ENCODE measurements at regions not wholly inside any gene's neighbourhood (a gene's known extent, or its start where the extent isn't known, plus 50 kb on each side); places are given as distances from the start of the nearest gene placed in this dataset.

GRCh38 chr4:108256538-108256937 lies 87.8 kb upstream of the LEF1 start:
- DNase-seq (ENCODE audit: low spot score): no peak
- TF ChIP-seq POLR2A (IDR thresholded peaks at IDR 0.05) (no peak), CTCF (IDR thresholded peaks at IDR 0.05) (no peak), POLR2AphosphoS5 (IDR thresholded peaks at IDR 0.05) (no peak)
- Histone ChIP-seq H3K27ac (no peak overlapping the region), H3K4me1 (replicated peaks) (no peaks in the 10 kb centered on the region), H3K4me3 (no peak overlapping the region), H3K27me3 (replicated peaks; ENCODE audit: insufficient read depth) (no peaks in the 10 kb centered on the region), H3K36me3 (no peaks in the 10 kb centered on the region), H3K9me3 (no peaks in the 10 kb centered on the region)
- intact Hi-C loops (cut with DNase I): no loop called here
- WGBS: 67% methylated on average over 8 of the region's 8 CpGs

- intact Hi-C loops (cut with DNase I): no loop called here
- Histone ChIP-seq H3K4me3 (no peak overlapping the region), H3K36me3 (no peaks in the 10 kb centered on the region), H3K4me1 (replicated peaks) (no peaks in the 10 kb centered on the region), H3K9me3 (no peaks in the 10 kb centered on the region), H3K27ac (no peak overlapping the region), H3K27me3 (replicated peaks; ENCODE audit: insufficient read depth) (no peaks in the 10 kb centered on the region)
- TF ChIP-seq CTCF (IDR thresholded peaks at IDR 0.05): no peak
- TF ChIP-seq POLR2A (IDR thresholded peaks at IDR 0.05): no peak
- no peak for TF ChIP-seq POLR2AphosphoS5 (IDR thresholded peaks at IDR 0.05)
- WGBS: 84% methylated on average over 2 of the region's 2 CpGs
- no peak for DNase-seq (ENCODE audit: low spot score)
Measured at GRCh38 chr4:108255203-108255747, 86.5 kb upstream of the LEF1 start.

- Histone ChIP-seq H3K36me3 (no peaks in the 10 kb centered on the region), H3K27me3 (replicated peaks; ENCODE audit: insufficient read depth) (no peaks in the 10 kb centered on the region), H3K4me1 (replicated peaks) (no peaks in the 10 kb centered on the region), H3K9me3 (no peaks in the 10 kb centered on the region), H3K4me3 (no peak overlapping the region), H3K27ac (no peak overlapping the region)
- intact Hi-C loops (cut with DNase I): no loop called here
- no peak for DNase-seq (ENCODE audit: low spot score)
- TF ChIP-seq CTCF (IDR thresholded peaks at IDR 0.05) (no peak), POLR2A (IDR thresholded peaks at IDR 0.05) (no peak)
Measured at GRCh38 chr4:108249397-108249796, 80.7 kb upstream of the LEF1 start.

- no peaks in the 10 kb centered on the region for H3K27me3 ChIP-seq (replicated peaks; ENCODE audit: insufficient read depth)
- no peak overlapping the region for H3K4me3 ChIP-seq
- intact Hi-C loops (cut with DNase I): no loop called here
- TF ChIP-seq POLR2A (IDR thresholded peaks at IDR 0.05) (no peak), CTCF (IDR thresholded peaks at IDR 0.05) (no peak), POLR2AphosphoS5 (IDR thresholded peaks at IDR 0.05) (no peak)
- H3K27ac ChIP-seq: no peak overlapping the region
- 29% methylated on average over 3 of the region's 3 CpGs for WGBS
- no peaks in the 10 kb centered on the region for H3K9me3 ChIP-seq
- no peaks in the 10 kb centered on the region for H3K36me3 ChIP-seq
- no peaks in the 10 kb centered on the region for H3K4me1 ChIP-seq (replicated peaks)
- no peak for DNase-seq (ENCODE audit: low spot score)
Measured at GRCh38 chr4:108247387-108248049, 78.8 kb upstream of the LEF1 start.

GRCh38 chr4:108244606-108245005 lies 75.9 kb upstream of the LEF1 start:
- intact Hi-C loops (cut with DNase I): no loop called here
- Histone ChIP-seq H3K27me3 (replicated peaks; ENCODE audit: insufficient read depth) (no peaks in the 10 kb centered on the region), H3K36me3 (no peaks in the 10 kb centered on the region), H3K9me3 (no peaks in the 10 kb centered on the region), H3K27ac (no peak overlapping the region), H3K4me3 (no peak overlapping the region), H3K4me1 (replicated peaks) (no peaks in the 10 kb centered on the region)
- 78% methylated on average over 2 of the region's 2 CpGs for WGBS
- TF ChIP-seq POLR2AphosphoS5 (IDR thresholded peaks at IDR 0.05) (no peak), CTCF (IDR thresholded peaks at IDR 0.05) (no peak), POLR2A (IDR thresholded peaks at IDR 0.05) (no peak)
- no peak for DNase-seq (ENCODE audit: low spot score)

Measured in prostate gland (tissue), 2 donors.